GM19025 (cell line): ENCODE measurements at regions not wholly inside any gene's neighbourhood (a gene's known extent, or its start where the extent isn't known, plus 50 kb on each side); places are given as distances from the start of the nearest gene placed in this dataset.

Experiments used
- ATAC-seq: cut with Tn5 transposase; IDR thresholded peaks from one replicate; pipeline ENCODE4 v1.9.1; 2021; ENCODE audit warnings: mild to moderate bottlenecking, low read depth, moderate library complexity; ENCODE audit not compliant: unreplicated experiment

GRCh38 chr1:68293609-68294366 is 61.5 kb upstream of the WLS start:
- ATAC-seq, result no peak

- ATAC-seq, result no peak
Observed at GRCh38 chr1:68293122-68293521, 60.8 kb upstream of the WLS start.

- no peak for ATAC-seq
Observed at GRCh38 chr1:68291688-68292384, 59.5 kb upstream of the WLS start.

- no peak for ATAC-seq
Observed at GRCh38 chr1:68287241-68287640, 54.9 kb upstream of the WLS start.

- ATAC-seq, result no peak
Observed at GRCh38 chr1:68285046-68285445, 52.7 kb upstream of the WLS start.

- no peak for ATAC-seq
Observed at GRCh38 chr1:68281946-68282615, 49.8 kb upstream of the WLS start.
